Fibroblast of the aortic adventitia (primary cell): ENCODE measurements at regions not wholly inside any gene's neighbourhood (a gene's known extent, or its start where the extent isn't known, plus 50 kb on each side); places are given as distances from the start of the nearest gene placed in this dataset.

Source experiments
- DNase-seq: peaks from one replicate; pipeline ENCODE4 v3.0.0-alpha.2; 2010; ENCODE audit warnings: low read depth
- H3K4me3 ChIP-seq: 2 replicates; pipeline ENCODE4 v1.5.1; 2011; ENCODE audit warnings: low read depth, mild to moderate bottlenecking, control low read depth, low read length, moderate library complexity
- TF ChIP-seq, protein P1 (sequence below): IDR thresholded peaks from 2 replicates; pipeline ENCODE4 v1.5.1; 2011; ENCODE audit warnings: mild to moderate bottlenecking, low read length, control low read depth, inconsistent platforms; ENCODE audit not compliant: insufficient read depth

DNA sequence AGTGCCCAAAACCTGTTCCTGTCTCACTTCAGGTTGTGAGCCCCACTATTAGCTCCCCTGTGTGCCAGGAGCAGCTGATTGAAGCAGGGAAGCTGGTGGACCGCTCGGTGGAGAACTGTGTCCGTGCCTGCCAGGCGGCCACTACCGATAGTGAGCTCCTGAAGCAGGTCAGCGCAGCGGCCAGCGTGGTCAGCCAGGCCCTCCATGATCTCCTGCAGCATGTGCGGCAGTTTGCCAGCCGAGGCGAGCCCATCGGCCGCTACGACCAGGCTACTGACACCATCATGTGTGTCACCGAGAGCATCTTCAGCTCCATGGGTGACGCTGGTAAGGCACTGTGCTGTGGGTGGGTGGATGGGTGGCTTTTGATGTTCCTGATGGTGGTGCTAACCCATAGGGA is 334.1 kb upstream of the TPM1 start:
- no peak overlapping the region for H3K4me3 ChIP-seq
- DNase-seq = no peak
- TF ChIP-seq, protein P1, sequence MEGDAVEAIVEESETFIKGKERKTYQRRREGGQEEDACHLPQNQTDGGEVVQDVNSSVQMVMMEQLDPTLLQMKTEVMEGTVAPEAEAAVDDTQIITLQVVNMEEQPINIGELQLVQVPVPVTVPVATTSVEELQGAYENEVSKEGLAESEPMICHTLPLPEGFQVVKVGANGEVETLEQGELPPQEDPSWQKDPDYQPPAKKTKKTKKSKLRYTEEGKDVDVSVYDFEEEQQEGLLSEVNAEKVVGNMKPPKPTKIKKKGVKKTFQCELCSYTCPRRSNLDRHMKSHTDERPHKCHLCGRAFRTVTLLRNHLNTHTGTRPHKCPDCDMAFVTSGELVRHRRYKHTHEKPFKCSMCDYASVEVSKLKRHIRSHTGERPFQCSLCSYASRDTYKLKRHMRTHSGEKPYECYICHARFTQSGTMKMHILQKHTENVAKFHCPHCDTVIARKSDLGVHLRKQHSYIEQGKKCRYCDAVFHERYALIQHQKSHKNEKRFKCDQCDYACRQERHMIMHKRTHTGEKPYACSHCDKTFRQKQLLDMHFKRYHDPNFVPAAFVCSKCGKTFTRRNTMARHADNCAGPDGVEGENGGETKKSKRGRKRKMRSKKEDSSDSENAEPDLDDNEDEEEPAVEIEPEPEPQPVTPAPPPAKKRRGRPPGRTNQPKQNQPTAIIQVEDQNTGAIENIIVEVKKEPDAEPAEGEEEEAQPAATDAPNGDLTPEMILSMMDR = no peak

DNA sequence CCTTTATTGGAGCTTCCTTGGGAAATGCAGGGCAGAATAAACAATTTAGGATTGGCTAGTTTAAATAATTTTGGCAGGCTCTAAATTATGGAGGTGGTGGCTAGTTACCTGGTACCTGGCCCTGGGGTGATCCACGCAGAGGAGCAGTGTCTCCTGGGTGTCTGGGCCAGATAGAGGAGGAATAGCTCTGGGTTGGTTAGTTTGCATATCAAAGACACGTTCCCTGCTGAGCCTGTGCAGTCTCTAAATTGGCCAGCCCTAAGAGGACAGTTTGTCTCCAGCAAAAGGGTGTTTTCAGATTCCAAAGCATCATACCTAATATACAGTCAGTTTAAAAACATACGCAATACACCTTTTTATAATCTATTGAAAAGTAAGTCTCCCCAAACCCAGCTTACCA is 333.3 kb upstream of the TPM1 start:
- TF ChIP-seq, protein P1 = no peak

DNA sequence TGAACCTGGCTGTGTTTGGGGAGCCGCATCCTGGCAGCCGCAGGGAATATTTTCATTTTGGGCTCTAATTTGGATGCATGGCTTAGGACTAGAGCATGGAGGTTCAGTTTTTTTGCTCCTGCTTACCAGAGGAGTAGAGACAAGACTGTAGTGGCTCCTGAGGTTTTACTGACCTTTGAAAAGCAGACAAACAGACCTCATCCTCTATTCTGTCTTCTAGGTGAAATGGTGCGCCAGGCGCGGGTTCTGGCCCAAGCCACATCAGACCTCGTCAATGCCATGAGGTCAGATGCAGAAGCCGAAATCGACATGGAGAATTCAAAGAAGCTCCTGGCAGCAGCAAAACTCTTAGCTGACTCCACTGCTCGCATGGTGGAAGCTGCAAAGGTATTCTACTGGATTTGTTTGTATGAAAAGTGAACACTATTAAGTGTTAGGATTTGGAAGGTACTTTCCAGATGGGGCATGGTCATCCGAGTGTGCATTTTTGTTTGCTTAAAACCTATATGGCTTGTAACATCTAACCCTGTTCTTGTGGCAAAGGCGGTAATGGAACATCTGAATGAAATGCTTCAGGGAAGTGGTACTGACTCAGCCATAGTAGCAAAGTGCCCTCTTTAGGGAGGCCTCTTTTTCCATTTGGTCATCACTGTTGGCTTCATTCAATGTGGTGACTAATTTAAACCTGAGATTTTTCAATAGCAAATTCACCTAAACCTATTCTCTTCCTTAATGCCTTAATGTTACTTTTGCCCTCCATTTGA is 330.7 kb upstream of the TPM1 start:
- TF ChIP-seq, protein P1 = no peak
- peak; percentile 21 for DNase-seq
- no peak overlapping the region for H3K4me3 ChIP-seq

More for the DNA sequence above, 333.3 kb upstream of the TPM1 start:
- DNase-seq = no peak
- H3K4me3 ChIP-seq = no peak overlapping the region

DNA sequence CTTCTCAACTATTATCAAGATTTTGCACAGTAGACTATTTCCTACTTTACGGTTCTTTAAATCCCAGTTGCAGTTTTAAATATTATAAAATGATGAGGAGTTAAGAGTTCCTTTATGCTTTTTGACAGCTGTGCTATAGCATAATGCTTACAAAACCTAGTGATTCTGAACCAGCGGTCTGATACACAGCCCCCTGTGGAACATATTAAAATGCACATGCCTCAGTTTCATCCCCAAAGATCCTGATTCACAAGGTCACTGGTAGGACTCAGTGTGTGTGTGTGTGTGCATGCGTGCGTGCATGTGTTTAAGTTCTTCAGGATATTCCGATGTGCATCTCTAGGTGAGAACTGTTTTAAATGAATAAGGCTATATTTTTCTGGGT is 330.1 kb upstream of the TPM1 start:
- H3K4me3 ChIP-seq = no peak overlapping the region
- TF ChIP-seq, protein P1 = no peak
- DNase-seq = no peak

DNA sequence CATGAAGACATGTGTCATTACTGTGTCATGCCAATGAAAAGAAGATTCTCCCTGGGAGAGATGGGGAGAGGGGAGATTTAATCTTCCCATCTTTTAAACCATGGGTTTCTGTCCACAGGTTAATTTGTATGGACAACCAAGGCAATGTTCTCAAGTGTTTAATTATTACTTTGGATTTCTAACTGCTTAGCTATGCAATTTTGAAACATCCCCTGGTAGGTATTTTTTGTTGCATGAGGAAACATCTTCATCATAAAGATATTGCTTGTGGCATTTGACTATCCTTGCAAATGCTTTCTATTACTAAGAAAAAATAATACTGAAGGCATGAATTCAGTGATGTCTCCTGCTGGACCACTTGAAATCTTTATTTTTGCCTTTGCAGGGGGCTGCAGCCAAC is 326.6 kb upstream of the TPM1 start:
- DNase-seq = no peak
- TF ChIP-seq, protein P1 = no peak
- no peak overlapping the region for H3K4me3 ChIP-seq

DNA sequence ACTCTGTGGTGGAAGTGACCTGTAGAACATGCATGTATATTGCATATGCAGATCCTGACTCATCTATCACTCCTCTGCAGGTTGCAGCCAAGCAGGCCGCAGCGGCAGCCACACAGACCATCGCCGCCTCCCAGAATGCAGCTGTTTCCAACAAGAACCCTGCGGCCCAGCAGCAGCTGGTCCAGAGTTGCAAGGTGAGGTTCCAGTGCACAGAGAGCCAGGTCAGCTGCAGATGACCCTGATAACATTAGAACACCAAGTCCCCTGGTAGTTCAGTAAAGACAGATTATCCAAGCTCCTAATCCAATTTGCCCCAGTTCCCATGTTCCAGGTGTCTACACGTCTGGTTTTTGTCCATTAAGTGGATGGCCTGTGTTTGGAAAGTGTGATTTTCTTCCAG is 325.1 kb upstream of the TPM1 start:
- no peak overlapping the region for H3K4me3 ChIP-seq
- TF ChIP-seq, protein P1 = no peak
- DNase-seq = no peak

DNA sequence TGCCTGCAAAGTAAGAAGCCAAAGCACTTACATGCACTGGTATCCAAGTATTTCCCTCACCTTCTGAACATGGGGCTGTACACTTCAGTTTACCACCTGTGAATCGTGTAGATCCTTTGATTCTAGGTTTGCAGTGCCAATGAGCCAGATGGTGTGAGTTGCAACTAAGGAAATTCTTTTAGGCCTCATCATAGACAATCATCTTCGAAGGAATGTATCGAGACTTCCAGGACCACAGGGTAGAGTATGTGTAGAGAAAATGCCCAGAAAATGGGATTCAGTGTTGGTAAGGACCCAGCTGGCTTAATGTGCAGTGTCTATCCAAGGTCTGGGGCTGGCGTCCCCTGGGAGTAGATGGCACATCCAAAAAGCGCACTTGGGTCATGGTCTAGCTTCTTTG is 323.2 kb upstream of the TPM1 start:
- TF ChIP-seq, protein P1 = no peak

More for the DNA sequence above, 323.2 kb upstream of the TPM1 start:
- DNase-seq = peak; percentile 23
- no peak overlapping the region for H3K4me3 ChIP-seq
